A673 (cell line): ENCODE measurements at regions not wholly inside any gene's neighbourhood (a gene's known extent, or its start where the extent isn't known, plus 50 kb on each side); places are given as distances from the start of the nearest gene placed in this dataset.
"Not testable (repeated sequence)": the region's sequence is repeated elsewhere in the genome, so short reads cannot be mapped to it uniquely, and the experiment has no call there.

Source experiments
- BruUV-seq: library from RNA; stranded (reverse); fragments of 400-500 nt; replicated peaks from 2 replicates; lab custom pipeline; 2021; lab: Mats Ljungman, UMichigan
- CTCF ChIA-PET: fragments of 300-600 bp; sonication (Branson Sonifier 250); formaldehyde crosslinking; loops from one replicate; lab custom pipeline; 2022; ENCODE audit warnings: antibody characterized with exemption; lab: Charles Lee
- POLR2A ChIA-PET: fragments of 300-600 bp; sonication (Branson Sonifier 250); formaldehyde crosslinking; loops from one replicate; lab custom pipeline; 2022; ENCODE audit warnings: antibody characterized with exemption; ENCODE audit not compliant: low non-redundant PET; lab: Charles Lee
- DNase-seq: peaks from one replicate; pipeline ENCODE4 v3.0.0-alpha.2; 2015; ENCODE audit warnings: low spot score
- H3K27ac ChIP-seq: fragments of 200-600 bp; sonication (generic); 2 replicates; pipeline ENCODE4 v1.5.1; 2016; ENCODE audit warnings: mixed run types, low read depth, mild to moderate bottlenecking, mixed read lengths, antibody characterized with exemption, low read length; ENCODE audit not compliant: poor library complexity, severe bottlenecking
- H3K27me3 ChIP-seq: fragments of 200-600 bp; sonication (generic); replicated peaks from 2 replicates; pipeline ENCODE4 v1.6.1; 2017; ENCODE audit warnings: mixed run types, low read depth, mild to moderate bottlenecking, mixed read lengths, antibody characterized with exemption, low read length; ENCODE audit not compliant: insufficient read depth, poor library complexity
- H3K36me3 ChIP-seq: fragments of 200-600 bp; sonication (generic); 2 replicates; pipeline ENCODE4 v1.6.1; 2016; ENCODE audit warnings: mixed run types, mild to moderate bottlenecking, mixed read lengths, antibody characterized with exemption, low read length; ENCODE audit not compliant: insufficient read depth, poor library complexity, severe bottlenecking
- H3K4me1 ChIP-seq: fragments of 200-600 bp; sonication (generic); 2 replicates; pipeline ENCODE4 v1.6.1; 2017; ENCODE audit warnings: mixed run types, mild to moderate bottlenecking, mixed read lengths, antibody characterized with exemption, low read length; ENCODE audit not compliant: insufficient read depth, poor library complexity, severe bottlenecking
- H3K4me3 ChIP-seq: fragments of 200-600 bp; sonication (generic); 2 replicates; pipeline ENCODE4 v1.5.1; 2016; ENCODE audit warnings: low read depth, mixed run types, mild to moderate bottlenecking, mixed read lengths, low read length; ENCODE audit not compliant: poor library complexity, severe bottlenecking
- H3K9me3 ChIP-seq: fragments of 200-600 bp; sonication (generic); 2 replicates; pipeline ENCODE4 v1.6.1; 2016; ENCODE audit warnings: mixed run types, low read depth, mild to moderate bottlenecking, mixed read lengths, antibody characterized with exemption, low read length; ENCODE audit not compliant: poor library complexity, severe bottlenecking
- EZH2 ChIP-seq: fragments of 200-600 bp; sonication (generic); IDR thresholded peaks from 2 replicates; pipeline ENCODE4 v1.6.1; 2017; ENCODE audit warnings: borderline replicate concordance, low read depth, mild to moderate bottlenecking, mixed read lengths, antibody characterized with exemption, low read length; ENCODE audit not compliant: poor library complexity, severe bottlenecking
- intact Hi-C: fragments of 100-400 bp; cut with micrococcal nuclease; formaldehyde crosslinking; loops from one replicate; pipeline ENCODE4 v1.10.0; 2022; ENCODE audit not compliant: unreplicated experiment
- TF ChIP-seq, protein P1 (sequence below): fragments of 300-800, 200-600 bp; sonication (generic); conservative IDR thresholded peaks from 2 replicates; pipeline ENCODE4 v1.5.1; 2017; ENCODE audit warnings: low read depth, mild to moderate bottlenecking, antibody characterized with exemption, low read length, moderate library complexity, mixed read lengths

DNA sequence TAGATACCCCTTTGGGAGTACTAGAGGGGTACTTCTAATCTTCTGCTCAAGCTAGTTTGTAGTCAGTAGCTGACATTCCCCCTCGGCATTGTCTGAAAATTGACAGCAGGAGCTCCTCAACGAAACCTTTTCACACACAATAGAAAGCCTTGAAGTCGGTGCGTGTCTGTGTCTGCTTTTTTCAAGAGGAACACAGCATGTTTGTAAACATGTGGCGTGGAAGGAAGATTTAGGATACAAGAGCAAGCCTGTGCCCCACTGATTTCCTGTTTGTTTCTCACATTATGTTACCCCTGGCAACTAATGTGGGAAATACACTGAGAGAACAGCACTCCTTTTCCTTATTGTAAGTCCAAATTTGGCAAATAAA lies 252.6 kb downstream of the ANKRD50 start:
- ChIA-PET POLR2A (no interaction called here), CTCF (no interaction called here)
- Histone ChIP-seq H3K4me1 (peaks cover 15% of the 10 kb centered on the region), H3K4me3 (no peak overlapping the region), H3K36me3 (no peaks in the 10 kb centered on the region), H3K27ac (peak overlapping the region; percentile 34), H3K9me3 (no peaks in the 10 kb centered on the region), H3K27me3 (no peaks in the 10 kb centered on the region)
- no TSS peak for BruUV-seq
- intact Hi-C loops: no loop called here
- DNase-seq: peak; percentile 68
- TF ChIP-seq EZH2: no peak
- TF ChIP-seq, protein P1, sequence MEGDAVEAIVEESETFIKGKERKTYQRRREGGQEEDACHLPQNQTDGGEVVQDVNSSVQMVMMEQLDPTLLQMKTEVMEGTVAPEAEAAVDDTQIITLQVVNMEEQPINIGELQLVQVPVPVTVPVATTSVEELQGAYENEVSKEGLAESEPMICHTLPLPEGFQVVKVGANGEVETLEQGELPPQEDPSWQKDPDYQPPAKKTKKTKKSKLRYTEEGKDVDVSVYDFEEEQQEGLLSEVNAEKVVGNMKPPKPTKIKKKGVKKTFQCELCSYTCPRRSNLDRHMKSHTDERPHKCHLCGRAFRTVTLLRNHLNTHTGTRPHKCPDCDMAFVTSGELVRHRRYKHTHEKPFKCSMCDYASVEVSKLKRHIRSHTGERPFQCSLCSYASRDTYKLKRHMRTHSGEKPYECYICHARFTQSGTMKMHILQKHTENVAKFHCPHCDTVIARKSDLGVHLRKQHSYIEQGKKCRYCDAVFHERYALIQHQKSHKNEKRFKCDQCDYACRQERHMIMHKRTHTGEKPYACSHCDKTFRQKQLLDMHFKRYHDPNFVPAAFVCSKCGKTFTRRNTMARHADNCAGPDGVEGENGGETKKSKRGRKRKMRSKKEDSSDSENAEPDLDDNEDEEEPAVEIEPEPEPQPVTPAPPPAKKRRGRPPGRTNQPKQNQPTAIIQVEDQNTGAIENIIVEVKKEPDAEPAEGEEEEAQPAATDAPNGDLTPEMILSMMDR: no peak

DNA sequence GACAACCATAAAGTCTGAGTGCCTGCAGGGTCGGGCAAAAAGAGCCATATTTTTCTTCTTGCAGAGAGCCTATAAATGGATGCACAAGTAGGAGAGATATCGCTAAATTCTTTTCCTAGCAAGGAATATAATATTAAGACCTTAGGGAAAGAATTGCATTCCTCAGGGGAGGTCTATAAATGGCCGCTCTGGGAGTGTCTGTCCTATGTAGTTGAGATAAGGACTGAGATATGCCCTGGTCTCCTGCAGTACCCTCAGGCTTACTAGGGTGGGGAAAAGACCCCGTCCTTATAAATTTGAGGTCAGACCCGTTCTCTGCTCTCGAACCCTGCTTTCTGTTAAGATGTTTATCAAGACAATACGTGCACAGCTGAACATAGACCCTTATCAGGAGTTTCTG lies 250.9 kb downstream of the ANKRD50 start:
- intact Hi-C loops, H3K4me3 ChIP-seq, CTCF ChIA-PET, H3K36me3 ChIP-seq, H3K9me3 ChIP-seq, H3K27ac ChIP-seq, BruUV-seq, H3K27me3 ChIP-seq, POLR2A ChIA-PET: not testable (repeated sequence)
- peaks cover 15% of the 10 kb centered on the region for H3K4me1 ChIP-seq
- DNase-seq: peak; percentile 11

DNA sequence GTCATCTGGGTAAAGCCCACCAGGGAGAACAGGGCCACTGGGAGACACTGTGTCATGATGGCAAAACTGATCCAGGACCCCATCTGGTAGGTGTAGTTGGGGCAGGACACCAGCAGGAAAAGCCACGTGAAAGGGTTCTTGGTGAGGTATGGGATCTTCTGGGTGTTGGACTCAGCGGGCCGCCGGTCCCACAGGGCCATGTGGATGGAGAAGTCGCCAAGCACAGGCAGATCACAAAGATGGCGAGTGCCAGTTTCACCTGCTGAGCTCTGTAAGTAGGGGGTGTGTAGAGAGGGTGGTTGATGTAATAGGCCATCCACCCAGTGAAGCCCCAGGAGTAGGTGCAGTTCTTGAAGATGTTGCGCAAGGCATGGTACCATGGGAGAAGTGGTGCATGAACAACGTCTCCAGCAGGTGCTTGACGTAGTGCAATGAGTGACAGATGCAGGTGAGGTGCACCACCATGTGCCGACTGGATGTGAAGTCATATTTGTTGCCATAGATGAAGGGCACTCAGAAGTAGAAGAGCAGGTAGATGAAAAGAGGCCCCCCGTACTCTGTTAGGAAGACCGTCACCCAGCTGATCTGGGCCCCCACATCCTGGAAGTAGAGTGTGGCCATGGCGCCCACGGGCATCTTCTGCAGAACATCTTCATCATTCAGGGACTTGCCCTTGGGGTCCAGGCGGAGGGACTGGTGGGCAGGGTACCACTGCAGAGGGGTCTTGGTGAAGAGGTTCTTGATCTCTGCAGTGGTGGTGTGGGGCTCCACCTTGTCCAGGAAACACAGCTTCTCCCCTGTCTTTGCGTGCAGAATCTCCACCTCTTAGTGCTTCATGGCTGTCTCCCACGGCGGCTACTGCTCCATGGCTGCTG lies 249.3 kb downstream of the ANKRD50 start:
- H3K27me3 ChIP-seq: no peaks in the 10 kb centered on the region
- BruUV-seq: no TSS peak
- no peaks in the 10 kb centered on the region for H3K36me3 ChIP-seq
- intact Hi-C loops: no loop called here
- H3K9me3 ChIP-seq: no peaks in the 10 kb centered on the region
- TF ChIP-seq, protein P1: no peak
- TF ChIP-seq EZH2: no peak
- POLR2A ChIA-PET: no interaction called here
- H3K4me1 ChIP-seq: peaks cover 15% of the 10 kb centered on the region
- no peak overlapping the region for H3K27ac ChIP-seq
- CTCF ChIA-PET: no interaction called here
- DNase-seq: no peak
- H3K4me3 ChIP-seq: no peak overlapping the region

DNA sequence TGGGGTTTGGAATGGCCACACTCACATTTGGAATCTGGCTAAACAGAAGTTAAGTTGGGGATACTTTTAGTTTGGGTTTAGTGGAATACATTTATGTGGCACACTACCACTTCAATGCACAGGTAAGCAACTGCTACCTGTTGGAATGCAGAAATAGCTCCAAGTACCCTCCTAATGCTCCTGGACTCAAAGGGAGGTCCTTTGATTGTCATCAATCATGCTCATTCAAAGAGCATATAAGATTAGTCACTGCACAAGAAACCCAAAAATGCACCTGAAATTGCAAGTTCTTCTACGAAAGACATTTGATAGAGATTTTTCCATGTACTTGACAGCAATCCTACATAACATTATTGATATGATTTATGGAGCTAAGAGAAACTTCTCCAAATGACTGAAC lies 247.7 kb downstream of the ANKRD50 start:
- DNase-seq: no peak
- Histone ChIP-seq H3K36me3 (no peaks in the 10 kb centered on the region), H3K27me3 (no peaks in the 10 kb centered on the region), H3K4me1 (peaks cover 9% of the 10 kb centered on the region), H3K4me3 (no peak overlapping the region), H3K9me3 (no peaks in the 10 kb centered on the region), H3K27ac (no peak overlapping the region)
- intact Hi-C loops: no loop called here
- ChIA-PET POLR2A (interaction anchor here (0.5 kb wide), 1 partner anchor 785 kb away, joined by 3 read pairs; no protein-coding TSS in a partner anchor), CTCF (no interaction called here)
- no peak for TF ChIP-seq EZH2
- TF ChIP-seq, protein P1: no peak
- no TSS peak for BruUV-seq
